ENCODE measurements at regions not wholly inside any gene's neighbourhood (a gene's known extent, or its start where the extent isn't known, plus 50 kb on each side); places are given as distances from the start of the nearest gene placed in this dataset.
"Not testable (repeated sequence)": the region's sequence is repeated elsewhere in the genome, so short reads cannot be mapped to it uniquely, and the experiment has no call there.

- H3K27me3 ChIP-seq; DNase-seq; H3K36me3 ChIP-seq (replicated peaks in 1 of 2); H3K27ac ChIP-seq; H3K9me3 ChIP-seq (replicated peaks in 1 of 3); H3K4me3 ChIP-seq; intact Hi-C loops (cut with DNase I); H3K4me1 ChIP-seq (replicated peaks in 1 of 2): not testable (repeated sequence)
- WGBS, 4 donors = 66 to 77% (median 76%) methylated on average over 12 to 15 of the region's 15 CpGs
Measured at GRCh38 chr6:27825848-27826611, 86.2 kb downstream of the OR2B2 start.

GRCh38 chr6:27825025-27825793, 87.0 kb downstream of the OR2B2 start:
- H3K4me3 ChIP-seq = peak overlapping the region in 1 of 4 donors; percentile 73
- no peaks in the 10 kb centered on the region for H3K9me3 ChIP-seq (replicated peaks in 1 of 3)
- H3K4me1 ChIP-seq (replicated peaks in 1 of 2) = peaks cover 0 to 3% of the 10 kb centered on the region in 2 donors
- 35 to 44% (median 41%) methylated on average over 7 of the region's 7 CpGs for WGBS, 4 donors
- no peaks in the 10 kb centered on the region for H3K36me3 ChIP-seq (replicated peaks in 1 of 2)
- peaks cover 7% of the 10 kb centered on the region for H3K27me3 ChIP-seq
- no peak for TF ChIP-seq CTCF (IDR thresholded peaks at IDR 0.05)
- no peak for TF ChIP-seq POLR2A (IDR thresholded peaks at IDR 0.05)
- H3K27ac ChIP-seq = peak overlapping the region in 3 of 5 donors; percentile 47 to 87 (median 52)
- intact Hi-C loops (cut with DNase I) = no loop called here
- DNase-seq = no peak

- peak in 1 of 2 donors; percentile 7 for TF ChIP-seq POLR2A (IDR thresholded peaks at IDR 0.05)
- intact Hi-C loops (cut with DNase I); DNase-seq; H3K36me3 ChIP-seq (replicated peaks in 1 of 2); H3K9me3 ChIP-seq (replicated peaks in 1 of 3); H3K4me1 ChIP-seq (replicated peaks in 1 of 2); H3K27me3 ChIP-seq: not testable (repeated sequence)
- Histone ChIP-seq H3K4me3 (peak overlapping the region in 2 of 4 donors; percentile 13 to 73), H3K27ac (peak overlapping the region in 4 of 5 donors; percentile 47 to 87 (median 66))
- WGBS, 4 donors = 4 to 5% (median 4%) methylated on average over 25 to 32 of the region's 53 CpGs
Measured at GRCh38 chr6:27824211-27825024, 87.8 kb downstream of the OR2B2 start.

GRCh38 chr6:27823714-27824210, 88.4 kb downstream of the OR2B2 start:
- DNase-seq = peak in 6 of 7 donors; percentile 52 to 94 (median 68)
- Histone ChIP-seq H3K4me3 (peak overlapping the region in 1 of 4 donors; percentile 59), H3K27ac (peak overlapping the region; percentile 14 to 87 (median 51))
- H3K27me3 ChIP-seq; H3K9me3 ChIP-seq (replicated peaks in 1 of 3); H3K4me1 ChIP-seq (replicated peaks in 1 of 2); H3K36me3 ChIP-seq (replicated peaks in 1 of 2); intact Hi-C loops (cut with DNase I): not testable (repeated sequence)
- 1 to 3% (median 2%) methylated on average over 20 to 26 of the region's 31 CpGs for WGBS, 4 donors

- Histone ChIP-seq H3K4me3 (no peak overlapping the region), H3K9me3 (replicated peaks in 1 of 3) (no peaks in the 10 kb centered on the region), H3K4me1 (replicated peaks in 1 of 2) (peaks cover 0 to 8% of the 10 kb centered on the region in 2 donors), H3K27ac (no peak overlapping the region), H3K36me3 (replicated peaks in 1 of 2) (no peaks in the 10 kb centered on the region), H3K27me3 (peaks cover 1% of the 10 kb centered on the region)
- no peak for DNase-seq
- 88 to 93% (median 90%) methylated on average over 3 of the region's 3 CpGs for WGBS, 4 donors
- TF ChIP-seq POLR2A (IDR thresholded peaks at IDR 0.05) (no peak), CTCF (IDR thresholded peaks at IDR 0.05) (no peak)
- intact Hi-C loops (cut with DNase I) = no loop called here
Measured at GRCh38 chr6:27816906-27817305, 95.3 kb downstream of the OR2B2 start.

Measured in adrenal gland (tissue), 9 donors.